DMS153 (cell line): ENCODE measurements at regions not wholly inside any gene's neighbourhood (a gene's known extent, or its start where the extent isn't known, plus 50 kb on each side); places are given as distances from the start of the nearest gene placed in this dataset.
"Not testable (repeated sequence)": the region's sequence is repeated elsewhere in the genome, so short reads cannot be mapped to it uniquely, and the experiment has no call there.

Experiments used
- DNase-seq: peaks from one replicate; lab custom pipeline; 2025; lab: John Stamatoyannopoulos, UW

DNA sequence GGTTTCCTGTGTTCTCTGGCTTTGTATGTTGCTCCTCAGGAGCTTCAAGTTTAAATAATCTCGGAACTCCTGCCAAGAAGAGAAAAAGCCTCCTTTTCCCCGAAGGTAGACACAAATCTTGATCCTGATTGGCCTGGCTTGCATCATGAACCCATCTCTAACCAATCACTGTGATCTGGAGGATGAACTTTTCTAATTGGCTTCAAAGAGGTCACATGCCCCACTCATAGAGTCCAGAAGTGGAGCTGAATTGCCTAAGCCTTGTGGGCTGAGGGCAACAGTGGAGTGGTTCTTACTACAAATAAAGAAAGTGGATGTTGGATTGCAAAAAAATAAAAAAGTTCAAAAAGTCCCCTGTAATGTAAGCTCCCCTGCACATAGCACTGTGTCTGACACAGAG, 245.9 kb downstream of the MID1IP1 start:
- DNase-seq: no peak

DNA sequence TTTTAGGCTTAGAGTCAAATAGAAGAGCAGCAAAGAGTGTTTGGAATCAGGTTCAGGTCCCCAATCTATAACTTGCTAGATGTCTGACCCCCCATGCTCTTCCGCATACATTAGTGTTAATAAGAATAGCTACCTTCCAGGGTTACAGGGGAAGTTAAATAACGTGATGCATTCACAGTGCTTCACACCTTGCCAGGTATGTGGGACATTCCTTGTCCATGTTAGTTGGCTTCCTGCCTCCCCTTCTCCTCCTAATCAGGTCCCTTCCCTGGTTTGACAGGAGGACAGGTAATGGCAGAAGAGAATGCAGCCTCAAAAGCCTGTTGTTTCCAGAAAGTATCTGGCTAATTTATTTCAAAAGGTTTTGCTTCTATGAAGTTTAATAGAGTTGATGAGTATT, 248.7 kb downstream of the MID1IP1 start:
- DNase-seq: no peak

DNA sequence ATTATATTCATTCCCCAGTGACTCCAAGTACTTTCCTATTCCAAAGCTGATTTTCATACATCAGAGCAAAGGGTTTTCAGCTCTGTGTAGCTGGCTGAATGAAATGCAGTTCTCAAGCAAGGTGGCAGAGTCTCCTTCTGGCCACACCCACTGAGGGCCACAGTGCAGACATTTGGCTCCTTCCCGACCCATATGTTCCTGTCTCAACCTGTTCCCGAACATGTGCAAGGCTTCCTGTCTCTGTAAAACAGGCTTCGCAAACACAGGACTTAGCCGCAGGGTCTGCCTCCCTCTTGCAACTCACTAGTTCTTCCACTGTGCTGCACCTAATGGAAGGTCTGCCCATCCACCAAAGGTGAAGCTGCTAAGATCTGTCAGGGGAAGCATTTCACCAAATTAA, 249.2 kb downstream of the MID1IP1 start:
- DNase-seq: no peak

DNA sequence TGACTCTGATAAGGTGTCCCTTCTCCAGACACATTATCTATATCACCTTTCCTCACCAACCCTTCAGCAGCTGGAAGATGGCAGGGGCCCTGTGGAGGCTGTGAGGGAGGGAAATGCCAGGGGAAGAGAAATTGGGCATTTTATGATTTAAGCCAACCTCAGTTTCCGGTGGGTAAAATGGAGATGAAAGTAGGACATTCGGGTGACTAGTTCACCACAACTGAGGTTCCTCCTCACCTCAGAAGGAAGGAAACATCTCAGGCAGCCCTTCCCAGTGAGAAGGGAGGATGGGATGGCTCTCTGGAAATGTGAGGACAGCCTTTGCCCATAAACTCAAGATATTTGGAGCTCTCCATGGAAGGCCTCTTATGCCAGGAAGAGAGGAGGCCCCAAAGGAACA, 251.5 kb downstream of the MID1IP1 start:
- DNase-seq: no peak

DNA sequence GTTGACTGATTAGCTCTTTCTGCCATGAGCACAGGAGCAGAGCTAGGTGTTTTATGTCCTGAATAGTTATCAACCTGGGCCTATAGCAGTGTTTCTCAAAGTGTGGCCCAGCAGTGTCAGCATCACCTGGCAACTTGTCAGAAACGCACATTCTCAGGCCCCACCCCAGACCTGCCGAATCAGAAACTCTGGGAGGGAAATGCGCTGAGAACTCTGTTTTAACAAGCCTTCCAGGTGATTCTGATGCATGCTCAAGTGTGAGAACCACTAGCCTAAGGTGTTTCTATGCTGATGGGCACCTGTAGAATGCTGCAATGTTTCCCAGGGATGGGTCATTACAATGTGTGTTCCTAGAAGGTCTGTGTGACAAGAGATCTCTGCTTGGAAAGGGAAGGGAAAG, 257.5 kb downstream of the MID1IP1 start:
- DNase-seq: no peak

DNA sequence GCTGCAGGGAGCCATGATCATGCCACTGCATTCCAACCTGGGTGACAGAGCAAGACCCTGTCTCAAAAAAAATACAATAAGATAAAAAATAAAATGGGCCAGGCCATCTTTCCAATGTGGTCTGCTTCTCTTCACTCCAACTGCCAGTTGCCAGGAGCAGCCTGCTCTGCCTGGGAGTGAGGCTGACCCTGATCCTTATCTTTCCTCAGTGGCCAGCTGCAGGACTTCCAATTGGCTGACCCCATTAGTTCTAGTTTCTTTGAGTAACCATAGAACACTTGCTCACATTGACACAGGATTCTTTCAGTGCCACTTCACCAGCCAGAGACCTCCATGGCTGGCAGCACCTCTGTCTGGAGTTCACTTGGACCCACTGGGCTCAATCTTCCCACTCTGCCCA, 258.6 kb downstream of the MID1IP1 start:
- no peak for DNase-seq

DNA sequence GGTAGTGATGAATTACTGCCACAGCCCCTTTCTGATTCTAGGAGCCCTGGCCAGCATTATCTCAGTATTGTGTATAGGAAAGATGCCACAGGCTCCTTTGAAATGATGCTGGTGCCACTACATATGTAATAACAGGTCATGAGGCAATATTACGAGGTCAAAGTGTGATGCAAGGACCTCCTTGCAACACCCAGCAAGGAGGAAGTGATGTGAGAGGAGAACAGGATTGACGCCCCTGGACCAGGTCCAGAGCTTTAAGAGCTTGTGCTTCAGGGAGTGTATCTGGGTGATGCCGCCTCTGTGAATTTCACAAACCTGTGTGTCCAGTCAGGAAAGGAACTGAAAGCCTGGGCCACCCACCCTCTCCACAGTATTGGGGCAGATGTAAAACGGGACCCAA, 261.8 kb downstream of the MID1IP1 start:
- peak; percentile 75 for DNase-seq

DNA sequence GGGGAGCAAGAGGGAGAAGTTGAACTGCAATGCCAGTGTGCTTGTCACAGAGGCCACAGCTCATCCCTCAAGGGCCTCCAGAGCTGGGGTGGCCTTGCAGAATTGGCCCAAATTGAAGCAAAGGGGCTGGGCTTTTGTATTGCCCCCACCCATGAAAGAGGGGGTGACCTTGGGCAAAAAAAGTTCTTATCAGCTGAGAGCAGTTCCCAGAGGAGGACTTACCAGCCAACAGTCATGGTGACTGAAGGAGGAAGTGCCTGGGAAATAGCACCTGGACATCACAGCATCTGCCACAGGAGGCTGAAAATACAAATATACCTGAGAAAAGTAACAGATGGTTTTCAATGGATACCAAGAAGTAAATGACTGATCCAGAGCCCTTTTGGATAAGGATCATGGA, 262.4 kb downstream of the MID1IP1 start:
- DNase-seq: no peak

DNA sequence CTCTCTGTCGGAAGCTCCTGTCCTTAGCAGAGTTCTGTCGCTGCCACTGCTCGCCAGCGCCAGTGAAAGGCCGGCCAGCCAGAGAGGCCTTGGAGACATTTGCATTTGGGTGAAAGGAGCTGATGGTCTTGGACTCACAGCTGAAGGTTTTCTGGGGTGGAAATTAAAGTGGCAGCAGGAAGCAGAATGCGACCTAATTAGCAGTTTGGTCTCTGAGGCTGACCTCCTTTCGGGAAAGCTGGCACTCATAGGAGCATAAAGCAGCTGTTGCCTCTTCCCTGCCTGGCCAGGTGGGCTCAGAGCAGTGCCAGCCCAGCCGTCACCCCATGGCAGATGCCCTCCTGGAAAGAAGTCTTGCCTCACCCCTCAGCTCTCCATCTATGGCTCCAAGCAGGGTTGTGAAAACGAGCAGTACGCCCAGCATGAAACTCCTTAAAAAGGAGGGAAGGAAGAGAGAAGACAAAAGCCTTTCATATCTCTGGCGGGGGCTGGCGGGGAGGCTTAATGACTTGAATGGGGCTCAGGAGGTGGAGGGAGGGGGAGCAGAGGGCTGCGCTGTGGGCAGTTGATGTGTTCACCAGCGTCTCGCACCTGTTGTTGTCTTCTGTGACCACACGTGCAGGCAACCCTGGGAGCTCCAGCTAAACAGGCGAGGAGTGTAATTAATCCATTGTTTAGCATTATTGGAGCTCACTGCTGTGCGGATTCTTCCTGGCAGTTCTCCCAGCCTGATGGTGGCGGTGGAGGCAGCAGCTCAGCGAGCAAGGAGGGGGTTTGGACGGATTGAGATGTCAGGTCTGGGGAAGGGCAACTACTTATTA, 264.0 kb downstream of the MID1IP1 start:
- DNase-seq: peak; percentile 65

DNA sequence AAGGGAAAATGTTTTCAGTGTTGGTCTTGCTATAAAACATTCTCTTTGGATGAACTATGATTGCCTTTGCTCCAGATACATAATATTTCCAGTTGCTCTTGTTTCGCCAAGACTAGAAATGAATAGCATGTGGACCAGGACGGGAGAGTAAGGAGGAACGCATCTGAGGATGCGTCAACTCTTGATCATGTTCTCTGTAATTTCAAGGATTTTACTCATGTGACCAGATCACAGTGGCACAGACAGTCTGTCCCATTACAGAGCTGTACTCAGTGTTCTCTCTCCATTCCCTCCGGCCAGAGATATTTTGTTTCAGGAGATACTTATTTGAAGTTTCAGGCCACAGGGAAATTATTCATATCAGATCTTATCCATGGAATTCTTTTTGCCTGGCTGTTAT, 266.6 kb downstream of the MID1IP1 start:
- no peak for DNase-seq

DNA sequence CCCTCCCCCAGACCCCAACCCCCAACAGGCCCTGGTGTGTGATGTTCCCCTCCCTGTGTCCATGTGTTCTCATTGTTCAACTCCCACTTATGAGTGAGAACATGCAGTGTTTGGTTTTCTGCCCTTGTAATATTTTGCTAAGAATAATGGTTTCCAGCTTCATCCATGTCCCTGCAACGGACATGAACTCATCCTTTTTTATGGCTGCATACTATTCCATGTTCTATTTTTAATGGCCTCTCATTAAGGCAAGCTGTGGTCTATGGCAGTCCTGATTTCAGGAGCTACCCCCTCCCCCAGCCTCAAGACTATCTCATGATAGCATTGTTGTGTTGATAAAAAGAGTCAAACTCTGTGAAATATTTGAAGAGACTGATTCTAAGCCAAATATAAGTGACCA, 267.4 kb downstream of the MID1IP1 start:
- not testable (repeated sequence) for DNase-seq

DNA sequence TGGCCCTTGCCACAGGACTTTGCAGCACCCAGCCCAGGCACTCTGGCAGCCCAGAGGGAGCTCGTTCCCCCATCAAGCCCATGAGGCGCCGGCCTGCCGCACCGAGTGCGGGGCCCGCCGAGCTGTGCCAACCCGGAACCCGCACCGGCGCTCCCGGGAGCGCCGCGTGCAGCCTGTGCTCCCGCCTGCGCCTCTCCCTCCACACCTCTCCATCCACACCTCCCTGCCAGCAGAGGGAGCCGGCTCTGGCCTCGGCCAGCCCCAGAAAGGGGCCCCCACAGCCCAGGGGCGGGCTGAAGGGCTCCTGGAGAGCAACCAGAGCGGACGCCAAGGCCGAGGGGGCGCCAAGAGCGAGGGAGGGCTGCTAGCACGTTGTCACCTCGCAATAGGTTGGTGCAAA, 268.8 kb downstream of the MID1IP1 start:
- no peak for DNase-seq

DNA sequence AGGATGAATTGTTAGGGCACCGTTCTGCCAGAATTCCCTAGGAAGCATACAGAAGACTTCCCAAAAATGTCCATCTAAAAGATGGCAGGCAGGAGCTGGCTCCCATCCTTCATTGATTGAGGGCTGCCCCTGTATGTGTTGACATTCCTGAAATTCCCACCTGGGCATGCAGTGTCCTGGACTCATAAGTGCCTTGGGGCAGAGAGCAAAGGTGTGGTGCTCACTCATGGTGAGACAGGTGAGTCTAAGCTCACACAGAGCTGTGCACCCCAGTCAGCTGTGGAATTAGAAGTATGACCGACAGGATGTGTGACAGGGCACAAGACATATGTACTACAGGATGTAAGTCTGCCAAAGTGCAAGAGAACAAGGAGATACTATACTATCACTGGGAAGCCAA, 271.9 kb downstream of the MID1IP1 start:
- DNase-seq: no peak

DNA sequence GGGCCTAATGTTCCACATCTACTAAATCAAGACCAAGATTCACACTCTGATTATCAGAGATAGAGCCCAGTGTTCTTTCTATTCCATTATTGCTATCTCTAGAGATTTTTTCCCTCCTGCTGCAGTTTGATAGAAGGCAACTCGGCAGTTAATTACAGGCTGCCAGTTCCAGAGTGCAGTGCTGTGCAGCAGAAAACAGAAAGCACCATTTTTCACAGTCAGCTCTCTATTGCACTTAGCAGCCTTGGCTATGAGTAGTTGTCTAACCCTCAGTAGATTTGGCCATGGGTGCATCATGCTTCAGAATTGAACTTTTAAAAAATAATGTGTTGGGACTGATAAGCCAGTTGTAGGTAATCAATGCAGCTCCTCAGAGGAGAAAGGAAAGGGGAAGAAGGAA, 295.3 kb downstream of the MID1IP1 start:
- no peak for DNase-seq

DNA sequence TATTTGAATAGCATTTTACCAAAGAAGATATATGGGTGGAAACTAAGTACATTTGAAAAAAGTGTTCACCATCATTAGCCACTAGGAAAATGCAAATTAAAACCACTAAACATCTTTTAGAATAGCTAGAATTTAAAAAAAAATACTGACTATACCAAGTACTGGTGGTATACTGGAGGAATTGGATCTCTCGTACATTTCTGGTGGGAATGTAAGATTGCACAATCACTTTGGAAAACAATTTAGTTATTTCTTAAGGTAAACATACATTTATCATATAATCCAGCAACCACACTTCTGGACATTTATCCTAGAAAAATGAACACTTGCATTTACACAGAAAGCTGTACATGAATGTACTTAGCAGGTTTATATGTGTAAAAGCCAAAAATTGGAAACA, 303.5 kb downstream of the MID1IP1 start:
- no peak for DNase-seq

DNA sequence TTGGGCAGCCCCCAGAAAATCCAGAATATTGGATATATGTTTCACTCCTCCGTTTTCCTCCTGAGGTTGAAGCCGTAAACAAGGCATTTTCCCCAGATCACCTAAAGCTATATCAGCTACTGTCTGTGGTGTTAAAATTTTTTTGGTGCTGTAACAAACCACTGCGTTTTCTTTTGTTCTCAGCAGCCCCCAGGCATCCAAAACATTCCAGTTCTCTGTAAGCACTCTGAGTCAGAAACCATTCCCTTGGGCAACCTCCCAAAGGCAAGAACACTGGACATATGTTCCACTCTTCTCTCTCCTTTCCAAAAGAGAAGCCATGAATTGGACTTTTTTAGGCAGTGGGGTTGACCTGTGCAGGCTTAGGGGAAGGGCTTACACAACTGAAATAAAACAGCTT, 310.9 kb downstream of the MID1IP1 start:
- DNase-seq: no peak

DNA sequence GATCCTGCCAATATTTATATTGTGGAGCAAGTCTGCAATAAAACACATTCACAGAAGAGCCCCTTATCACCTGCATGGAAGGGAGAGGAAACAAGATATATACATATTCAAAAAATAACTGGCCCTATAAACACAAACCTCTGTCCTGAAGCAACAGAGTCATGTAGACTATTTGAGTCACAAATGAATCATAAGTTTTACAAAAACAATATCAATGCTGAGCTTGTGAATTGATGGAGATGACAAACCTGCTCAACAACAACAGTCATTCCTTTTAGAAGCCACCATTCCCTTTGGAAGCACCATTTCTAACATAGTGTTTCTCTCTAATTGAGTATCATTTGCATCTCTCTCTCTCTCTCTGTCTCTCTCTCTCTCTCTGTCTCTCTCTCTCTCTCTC, 313.9 kb downstream of the MID1IP1 start:
- DNase-seq: no peak

DNA sequence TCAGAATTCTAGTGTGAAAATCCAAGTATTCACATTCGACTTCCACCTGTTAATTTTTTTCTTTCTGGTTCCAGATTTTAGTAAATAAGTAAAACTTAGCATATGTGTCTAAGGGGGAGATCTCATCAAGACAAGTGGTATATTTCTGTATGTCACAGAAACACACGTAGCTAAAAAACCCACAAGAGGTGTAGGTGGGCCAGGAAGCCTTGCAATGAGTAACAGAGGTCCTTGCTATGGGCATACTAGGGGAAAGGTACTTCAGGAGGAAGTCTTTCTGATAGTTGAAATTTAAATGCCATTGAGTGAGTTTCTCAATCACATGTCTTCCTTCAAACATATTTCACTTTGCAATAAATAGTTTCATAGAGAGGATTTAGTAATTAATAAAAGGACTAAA, 315.8 kb downstream of the MID1IP1 start:
- no peak for DNase-seq

DNA sequence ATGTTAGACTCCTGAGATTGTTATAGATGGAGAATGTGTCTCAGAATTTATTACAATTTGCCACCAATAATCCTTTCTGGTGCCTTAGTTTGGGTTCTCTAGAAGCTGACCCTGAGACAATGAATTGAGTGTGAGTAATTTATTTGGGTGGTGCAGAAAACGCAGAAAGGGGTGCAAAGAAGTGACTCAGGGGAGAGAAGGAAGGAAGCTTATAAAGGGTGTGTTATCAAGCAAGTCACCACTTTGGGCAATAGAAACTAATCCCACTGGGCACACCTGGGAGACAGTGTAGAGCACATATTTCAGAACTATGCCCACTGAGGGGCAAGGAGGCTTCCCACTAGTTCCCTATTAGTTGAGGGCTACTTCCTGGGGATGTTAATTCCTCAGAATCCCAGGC, 320.6 kb downstream of the MID1IP1 start:
- DNase-seq: no peak

DNA sequence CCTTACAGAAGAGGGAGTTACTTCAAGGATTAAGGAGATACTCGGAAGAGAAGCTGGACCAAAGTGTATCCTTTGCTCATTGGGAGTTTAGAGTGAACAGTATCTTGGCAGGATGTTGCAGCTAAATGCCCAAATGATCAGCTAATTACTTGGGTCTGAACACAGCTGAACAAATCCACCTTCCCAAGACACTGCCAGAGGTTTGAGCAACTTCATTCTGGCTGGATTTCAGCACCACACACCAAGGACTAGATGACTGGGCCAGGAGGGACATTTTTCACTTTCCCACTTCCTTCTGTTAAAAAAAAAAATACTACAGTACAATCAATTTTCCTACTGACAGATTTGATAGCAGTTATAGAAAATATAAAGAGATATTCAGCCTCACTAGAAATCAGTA, 324.6 kb downstream of the MID1IP1 start:
- no peak for DNase-seq

DNA sequence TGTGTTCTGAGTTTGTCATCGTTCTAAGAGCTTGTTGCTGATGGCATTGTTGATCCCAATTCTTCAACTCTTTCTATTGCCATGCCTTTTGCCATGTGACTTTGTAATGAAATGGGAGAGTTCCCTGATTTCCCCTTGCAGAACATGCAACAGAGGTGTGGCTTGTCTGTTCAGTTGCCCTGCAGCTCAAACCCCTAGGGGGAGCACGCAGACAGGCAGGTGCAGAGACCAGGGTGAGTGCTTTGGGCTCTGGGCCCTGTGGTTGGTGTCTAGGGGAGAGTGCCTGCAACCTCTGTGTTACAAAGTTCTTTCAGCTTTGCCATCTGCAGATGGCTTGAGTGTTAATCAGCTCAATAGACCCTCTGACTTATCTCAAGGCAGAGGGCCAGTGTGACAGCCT, 332.7 kb downstream of the MID1IP1 start:
- DNase-seq: peak; percentile 37

DNA sequence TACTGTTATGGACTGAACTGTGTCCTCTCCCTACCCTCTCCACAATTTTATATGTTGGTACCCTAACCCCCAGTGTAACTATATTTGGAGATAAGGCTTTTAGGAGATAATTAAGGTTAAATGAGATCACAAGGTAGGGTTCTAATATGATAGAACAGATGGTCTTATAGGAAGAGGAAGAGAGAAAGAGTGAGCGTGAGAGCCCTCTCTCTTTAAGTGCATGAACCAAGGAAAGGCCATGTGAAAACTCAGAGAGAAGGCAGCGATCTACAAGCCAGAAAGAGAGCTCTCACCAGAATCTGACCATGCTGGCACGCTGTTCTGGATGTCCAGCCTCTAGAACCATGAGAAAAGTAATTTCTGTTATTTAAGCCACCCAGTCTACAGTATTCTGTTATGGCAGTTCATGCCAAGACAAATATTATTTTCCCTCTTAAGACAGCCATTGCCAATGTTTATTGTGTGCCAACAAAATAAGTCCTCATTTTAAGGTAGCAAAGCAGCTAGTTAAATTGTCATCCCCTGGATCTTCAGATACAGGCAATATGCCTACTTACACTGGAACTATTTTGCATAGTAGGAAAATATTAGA, 336.2 kb downstream of the MID1IP1 start:
- DNase-seq: no peak

DNA sequence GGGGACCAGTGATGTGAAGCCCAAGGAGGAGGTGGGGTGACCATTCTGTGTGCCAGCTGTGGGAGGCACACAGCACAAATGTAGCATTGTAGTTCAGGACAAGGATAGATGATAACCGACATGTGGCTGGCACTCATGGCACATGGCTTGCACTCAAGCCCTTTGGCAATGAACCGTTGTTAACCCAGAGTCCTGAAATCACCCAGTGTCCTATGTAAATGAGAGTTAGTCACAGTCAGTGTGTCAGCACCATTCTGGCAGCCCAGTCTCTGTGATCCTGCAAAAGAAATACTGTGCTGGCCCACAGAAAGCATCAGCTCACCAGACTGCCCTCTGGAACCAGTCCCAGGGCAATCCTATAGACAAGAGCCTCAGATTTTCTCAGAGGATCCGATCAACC, 339.3 kb downstream of the MID1IP1 start:
- DNase-seq: no peak

DNA sequence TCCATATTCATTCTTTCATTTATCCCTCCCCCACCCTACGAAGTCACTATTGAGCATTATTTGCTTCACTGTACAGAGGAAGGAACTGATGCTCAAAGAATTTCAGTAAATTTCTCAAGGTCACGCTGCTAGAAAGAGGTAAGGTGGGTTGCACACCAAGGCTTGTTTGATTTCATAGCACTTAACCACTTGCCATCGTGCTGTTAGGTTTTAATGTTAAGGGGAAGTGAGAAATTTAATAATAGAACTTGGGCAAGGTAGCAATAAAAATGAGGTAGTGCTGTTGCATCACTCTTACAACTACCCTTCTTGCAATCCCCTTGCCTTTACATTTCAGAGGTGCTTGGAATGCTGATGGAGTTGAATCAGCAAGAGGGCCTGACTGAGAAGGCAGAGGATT, 343.1 kb downstream of the MID1IP1 start:
- no peak for DNase-seq
